Stomach (tissue), 4 donors: ENCODE measurements at regions not wholly inside any gene's neighbourhood (a gene's known extent, or its start where the extent isn't known, plus 50 kb on each side); places are given as distances from the start of the nearest gene placed in this dataset.

ENCODE experiments used
- CTCF ChIP-seq, 7 experiments: fragments of 450-650 bp in 4 of 7; fragments of 200-600 bp in 3 of 7; sonication (generic) in 3 of 7; IDR thresholded peaks; one replicate each; pipeline ENCODE4 v1.5.1; 2016 to 2019; ENCODE audit warnings: antibody characterized with exemption in 7 of 7, control low read depth in 2 of 7, mild to moderate bottlenecking in 1 of 7
- EP300 ChIP-seq: sonication (generic); formaldehyde crosslinking; IDR thresholded peaks from one replicate; pipeline ENCODE4 v1.6.1; 2017; ENCODE audit warnings: antibody characterized with exemption
- POLR2A ChIP-seq, 4 donors: fragments of 450-650 bp; IDR thresholded peaks; one replicate each; pipeline ENCODE4 v1.6.1; 2016; ENCODE audit warnings: antibody characterized with exemption in 4 of 4, control low read depth in 2 of 4, mild to moderate bottlenecking in 1 of 4, moderate library complexity in 1 of 4
- POLR2AphosphoS5 ChIP-seq, 3 donors: sonication (generic); formaldehyde crosslinking; IDR thresholded peaks; one replicate each; pipeline ENCODE4 v1.6.1; 2016; ENCODE audit warnings: antibody characterized with exemption in 3 of 3

- no peak for TF ChIP-seq CTCF (IDR thresholded peaks at IDR 0.05)
- no peak for TF ChIP-seq POLR2AphosphoS5 (IDR thresholded peaks at IDR 0.05)
- TF ChIP-seq POLR2A (IDR thresholded peaks at IDR 0.05): no peak
- no peak for TF ChIP-seq EP300
Observed at GRCh38 chr13:67314405-67314804, 84.3 kb upstream of the PCDH9 start.
